MV-4-11 (cell line): ENCODE measurements at regions not wholly inside any gene's neighbourhood (a gene's known extent, or its start where the extent isn't known, plus 50 kb on each side); places are given as distances from the start of the nearest gene placed in this dataset.
A peak's percentile ranks its signal among the peaks of the same experiment; 100 is the strongest.

Experiments used
- DNase-seq: peaks from one replicate; lab custom pipeline; 2025; lab: John Stamatoyannopoulos, UW

- DNase-seq = no peak
Measured at GRCh38 chr16:54677308-54677950, 253.2 kb upstream of the IRX5 start.

DNA sequence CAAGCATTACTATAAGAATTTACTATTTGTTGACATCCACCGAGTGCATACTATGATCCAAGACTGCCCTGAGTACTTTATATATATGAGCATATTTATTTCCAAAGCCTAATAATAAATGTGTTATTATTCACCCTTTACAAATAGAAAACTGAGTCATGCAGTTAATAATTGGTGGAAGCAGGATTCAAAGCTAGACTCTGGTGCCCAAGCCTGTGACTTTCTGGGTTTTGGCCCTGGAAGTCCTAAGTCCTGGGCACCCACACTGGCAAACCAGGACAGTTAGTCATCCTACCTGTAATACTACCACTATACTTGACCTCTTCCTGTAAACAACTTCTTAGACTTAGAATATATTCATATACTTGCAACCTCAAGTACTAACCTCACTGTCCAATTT lies 257.4 kb upstream of the IRX5 start:
- no peak for DNase-seq

DNA sequence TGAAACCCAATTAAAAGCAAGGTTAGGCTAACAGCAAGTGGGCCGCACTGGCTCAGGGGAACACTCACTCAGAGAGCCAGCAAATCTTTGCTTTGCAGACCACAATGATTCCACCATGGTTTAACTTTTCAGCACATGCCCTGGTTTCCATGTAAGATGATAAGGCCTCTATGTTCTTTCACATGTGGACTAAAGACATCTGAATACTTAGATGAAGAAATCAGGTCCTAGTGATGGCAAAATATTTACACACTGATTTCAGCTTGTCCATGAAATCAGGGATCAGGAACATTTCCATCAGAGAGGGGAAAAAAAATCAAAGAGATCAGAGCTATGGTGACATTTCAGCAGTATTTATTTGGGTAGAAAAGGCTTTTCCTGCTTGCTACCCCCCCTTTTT lies 258.2 kb upstream of the IRX5 start:
- no peak for DNase-seq

GRCh38 chr16:54657709-54658102 lies 273.0 kb upstream of the IRX5 start:
- DNase-seq = no peak

DNA sequence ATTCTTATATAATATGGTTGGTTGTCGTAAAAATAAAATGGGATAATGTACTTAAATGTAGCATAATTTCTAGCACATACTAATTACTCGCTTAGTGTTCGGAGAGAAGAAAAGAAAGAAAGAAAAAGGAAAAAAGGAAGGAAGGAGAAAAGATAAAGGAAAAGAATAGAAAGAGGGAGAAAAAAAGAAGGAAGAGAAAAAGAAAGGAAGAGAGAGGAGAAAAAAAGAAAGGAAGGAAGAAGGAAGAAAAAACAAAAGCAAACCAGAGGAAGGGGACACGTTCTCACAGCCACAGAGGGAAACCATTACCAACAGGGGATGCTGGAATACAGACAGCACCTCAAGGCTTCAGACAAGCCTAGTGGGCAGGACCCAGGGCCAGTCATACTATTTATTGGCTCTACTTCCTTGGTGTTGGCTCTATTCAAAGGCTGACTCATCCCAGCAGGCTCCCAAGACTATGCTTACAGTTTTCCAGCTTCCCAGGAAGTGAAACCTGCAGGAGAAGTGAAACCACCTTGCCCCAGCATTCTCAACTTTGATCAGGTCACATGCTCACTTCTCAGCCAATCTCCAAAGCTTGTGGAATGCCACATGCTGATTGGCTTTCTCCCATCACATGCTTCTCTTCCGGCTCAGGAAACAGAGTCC lies 273.5 kb upstream of the IRX5 start:
- peak; percentile 88 for DNase-seq

DNA sequence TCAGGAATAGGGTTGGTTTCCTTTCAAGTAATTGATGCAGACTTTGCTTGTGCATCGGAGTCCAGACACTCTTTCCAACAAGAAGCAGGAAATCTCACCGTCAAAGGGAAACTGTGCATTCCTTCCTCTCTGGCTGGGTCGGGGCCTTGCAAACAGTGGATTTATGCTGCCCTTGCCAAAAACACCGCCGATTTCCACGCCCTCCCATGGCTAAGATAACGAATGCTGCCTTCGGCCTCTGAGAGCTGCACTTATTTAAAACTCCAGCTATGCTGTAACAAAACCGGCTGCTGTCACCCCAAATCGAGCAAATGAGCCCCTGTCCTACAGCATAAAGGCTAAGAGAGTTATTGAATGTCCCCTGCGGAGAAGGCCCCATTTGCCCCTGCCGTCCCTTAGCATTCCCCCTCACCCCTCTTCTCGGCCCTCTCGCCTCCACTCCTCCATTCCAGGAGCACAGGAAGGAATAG lies 275.5 kb upstream of the IRX5 start:
- no peak for DNase-seq

GRCh38 chr16:54654429-54654828 lies 276.2 kb upstream of the IRX5 start:
- DNase-seq = no peak

DNA sequence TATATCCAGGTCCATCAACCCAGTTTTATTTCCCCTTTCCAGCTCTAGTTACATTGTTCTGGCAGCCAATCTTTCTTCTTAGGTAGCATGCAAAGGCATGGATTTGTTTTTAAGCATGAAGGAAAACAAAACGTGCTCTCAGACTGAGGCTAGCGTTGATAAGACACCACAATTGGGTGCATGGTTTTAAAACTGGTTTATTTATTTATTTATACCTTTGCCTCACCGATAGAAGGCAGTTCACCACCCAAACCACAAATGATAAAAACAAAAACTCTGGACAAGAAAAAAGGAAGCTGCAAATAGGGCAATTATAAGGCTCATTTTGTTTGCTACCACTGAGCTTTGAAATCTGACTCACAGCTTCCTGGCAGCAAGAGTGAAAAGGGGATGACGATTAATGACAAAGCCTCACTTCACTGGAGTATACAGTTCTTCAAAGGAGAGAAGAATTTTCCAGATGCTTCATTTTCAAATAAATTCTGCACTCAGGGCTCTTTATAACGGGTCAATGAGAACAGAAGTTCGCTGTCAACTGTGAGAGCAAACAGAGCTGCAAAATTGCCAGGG lies 278.4 kb upstream of the IRX5 start:
- DNase-seq = peak; percentile 77

GRCh38 chr16:54651440-54652195 lies 279.0 kb upstream of the IRX5 start:
- peak; percentile 70 for DNase-seq

GRCh38 chr16:54649876-54650275 lies 280.8 kb upstream of the IRX5 start:
- DNase-seq = no peak

DNA sequence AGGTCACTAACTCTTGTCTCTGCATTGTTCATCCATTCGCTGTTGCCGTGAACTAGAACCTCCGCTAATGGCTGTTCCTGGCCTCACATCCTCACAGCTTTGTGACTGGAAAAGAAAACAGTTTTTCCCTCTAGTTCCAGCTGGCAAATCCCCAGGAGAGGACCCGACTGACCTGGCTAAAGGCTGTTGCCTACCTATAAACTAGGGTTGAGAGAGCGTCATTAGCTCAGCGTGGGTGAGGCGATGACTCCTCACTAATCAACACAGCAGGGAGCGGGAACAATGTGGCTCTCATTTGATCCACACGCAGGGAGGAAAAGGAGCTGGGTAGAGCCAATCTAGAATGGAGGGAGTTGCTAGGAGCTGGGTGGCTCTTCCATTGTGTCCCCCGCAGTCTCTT lies 282.1 kb upstream of the IRX5 start:
- no peak for DNase-seq

- no peak for DNase-seq
Measured at GRCh38 chr16:54647725-54648221, 282.9 kb upstream of the IRX5 start.

DNA sequence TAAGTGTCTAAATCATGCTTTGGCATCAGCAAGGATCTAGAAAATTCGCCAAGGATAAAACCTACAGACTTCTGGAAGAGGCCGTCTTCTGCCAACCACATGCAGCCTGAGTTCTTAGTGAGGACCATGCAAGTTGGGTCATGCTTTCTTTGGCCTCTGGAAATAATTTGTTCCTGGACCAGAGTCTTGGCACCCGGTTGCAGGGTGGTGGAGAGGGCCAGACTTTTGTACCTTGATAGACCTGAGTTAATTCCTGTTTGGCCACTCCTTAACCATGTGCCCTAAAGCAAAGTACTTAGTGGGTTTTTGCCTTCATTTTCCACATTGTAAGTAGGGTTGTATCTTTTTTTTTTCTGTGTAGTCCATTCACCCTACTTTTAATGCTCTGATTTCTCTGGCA lies 283.4 kb upstream of the IRX5 start:
- no peak for DNase-seq

- no peak for DNase-seq
Measured at GRCh38 chr16:54645345-54645744, 285.3 kb upstream of the IRX5 start.

DNA sequence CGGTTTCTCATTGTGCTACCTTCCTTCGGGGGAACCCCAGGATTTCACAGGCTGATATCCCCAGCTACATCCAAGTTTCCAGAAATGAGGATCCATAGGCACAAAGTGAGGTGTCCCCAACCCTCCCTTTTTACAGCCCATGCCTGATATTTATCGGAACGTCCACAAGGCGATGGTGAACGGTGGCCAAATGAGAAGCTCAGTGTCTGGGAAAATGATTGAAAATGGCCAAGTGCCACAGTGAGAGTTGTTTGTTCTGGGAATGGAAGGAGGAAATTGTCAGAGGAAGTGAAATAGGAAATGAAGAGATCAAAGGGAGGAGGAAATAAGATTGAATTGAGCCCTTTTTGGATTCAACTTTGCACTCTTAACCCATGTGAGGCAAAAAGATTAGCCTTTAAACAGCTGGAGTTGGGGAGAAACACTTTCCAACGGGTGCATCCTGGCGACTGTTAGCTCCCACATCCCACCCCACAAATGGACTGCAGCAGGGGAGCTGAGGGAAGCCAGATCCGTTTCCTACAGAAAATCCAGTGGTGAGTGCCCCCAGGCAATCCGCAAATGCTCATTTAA lies 294.4 kb upstream of the IRX5 start:
- DNase-seq = no peak

GRCh38 chr16:54633943-54634362 lies 296.7 kb upstream of the IRX5 start:
- DNase-seq = no peak

- no peak for DNase-seq
Measured at GRCh38 chr16:54632322-54633220, 298.1 kb upstream of the IRX5 start.

DNA sequence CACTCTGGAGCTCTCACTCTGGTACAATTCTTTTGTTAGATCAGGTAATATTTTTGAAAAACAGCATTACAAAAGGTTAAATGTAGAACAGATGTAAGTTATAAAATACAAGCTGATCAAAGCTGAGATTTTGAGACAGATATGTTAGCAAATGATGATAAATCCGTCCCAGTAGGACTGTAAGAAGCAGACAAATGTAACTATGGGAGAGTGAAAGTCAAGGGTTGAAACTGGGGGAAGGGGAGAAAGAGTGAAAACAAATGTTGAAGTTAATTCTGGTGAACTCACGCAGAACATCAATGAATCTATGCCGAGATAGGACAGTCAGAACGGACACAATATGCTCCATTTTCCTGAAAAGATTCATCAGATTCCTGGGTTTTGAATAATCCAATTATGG lies 298.9 kb upstream of the IRX5 start:
- no peak for DNase-seq

GRCh38 chr16:54630284-54630967 lies 300.2 kb upstream of the IRX5 start:
- DNase-seq = no peak

- no peak for DNase-seq
Measured at GRCh38 chr16:54628796-54629625, 301.7 kb upstream of the IRX5 start.
